Raji (cell line): ENCODE measurements at regions not wholly inside any gene's neighbourhood (a gene's known extent, or its start where the extent isn't known, plus 50 kb on each side); places are given as distances from the start of the nearest gene placed in this dataset.

Experiments used
- POLR2A ChIP-seq: IDR thresholded peaks from 2 replicates; pipeline ENCODE4 v1.6.1; 2011; ENCODE audit warnings: low read depth, low read length, control low read depth; ENCODE audit not compliant: insufficient read depth

DNA sequence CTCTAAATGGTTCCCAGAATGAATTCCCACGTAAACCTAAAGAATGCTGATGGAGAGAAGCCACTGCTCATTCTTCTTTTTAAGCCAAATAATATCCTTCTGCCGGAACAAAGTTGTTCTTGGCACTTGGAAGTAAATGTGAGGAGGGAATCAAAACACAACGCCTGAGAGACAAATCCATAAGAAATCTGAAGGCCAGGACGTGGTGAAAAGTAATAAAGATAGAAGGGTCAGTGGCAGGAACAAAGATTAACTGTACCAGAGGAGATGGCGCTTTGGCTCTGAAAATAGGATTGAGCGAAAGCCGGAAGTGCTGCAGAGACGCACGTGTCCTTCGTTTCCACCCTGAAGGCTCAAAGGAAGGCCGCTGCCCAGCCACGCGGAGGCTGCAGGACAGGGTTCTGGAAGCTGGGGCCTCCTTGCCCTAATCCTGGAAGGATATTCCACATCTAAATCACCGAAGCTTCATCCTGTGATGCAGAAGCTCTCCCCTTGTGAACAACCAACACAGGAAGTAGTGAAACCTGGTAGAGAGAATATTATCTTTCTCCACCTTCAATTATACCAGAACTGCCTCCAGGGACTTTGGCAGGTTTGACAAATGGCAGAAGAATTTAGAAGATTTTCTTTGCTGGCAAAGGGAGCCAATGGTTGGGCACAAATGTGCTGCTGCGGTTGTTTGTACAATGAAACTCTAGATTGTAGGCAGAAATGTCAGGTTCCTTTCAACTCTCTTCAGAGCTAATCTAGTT, 214.6 kb upstream of the SERP2 start:
- TF ChIP-seq POLR2A: no peak

GRCh38 chr13:44159633-44160279, 213.9 kb upstream of the SERP2 start:
- TF ChIP-seq POLR2A: no peak

DNA sequence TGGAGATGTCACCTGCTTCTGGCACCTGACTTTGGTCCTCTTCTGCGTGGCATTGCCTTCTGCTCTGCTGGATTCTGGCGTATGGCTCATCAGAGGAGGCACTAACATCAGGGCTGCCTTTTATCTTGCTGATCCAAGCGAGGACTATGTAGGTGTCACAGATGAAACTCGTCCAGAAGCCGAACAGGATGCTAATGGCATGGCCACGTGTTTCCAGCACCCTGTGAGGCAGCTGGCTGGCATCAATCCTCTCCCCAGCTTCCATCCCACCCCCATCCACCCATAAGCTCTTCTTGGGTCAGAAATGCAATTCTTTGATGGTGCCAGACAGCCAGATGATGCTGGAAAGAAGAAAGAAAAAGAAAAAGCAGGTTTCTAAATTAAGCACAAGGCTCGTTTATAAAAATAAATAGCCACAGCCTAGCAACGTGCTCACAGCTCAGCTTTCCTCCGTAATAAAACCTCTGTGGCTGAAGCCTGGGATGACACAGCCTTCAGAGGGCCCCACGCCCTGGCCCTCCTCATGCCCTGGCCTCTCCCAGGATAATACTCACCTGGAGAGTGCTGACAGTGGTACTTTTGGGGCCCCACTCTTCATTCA, 212.9 kb upstream of the SERP2 start:
- TF ChIP-seq POLR2A: no peak

DNA sequence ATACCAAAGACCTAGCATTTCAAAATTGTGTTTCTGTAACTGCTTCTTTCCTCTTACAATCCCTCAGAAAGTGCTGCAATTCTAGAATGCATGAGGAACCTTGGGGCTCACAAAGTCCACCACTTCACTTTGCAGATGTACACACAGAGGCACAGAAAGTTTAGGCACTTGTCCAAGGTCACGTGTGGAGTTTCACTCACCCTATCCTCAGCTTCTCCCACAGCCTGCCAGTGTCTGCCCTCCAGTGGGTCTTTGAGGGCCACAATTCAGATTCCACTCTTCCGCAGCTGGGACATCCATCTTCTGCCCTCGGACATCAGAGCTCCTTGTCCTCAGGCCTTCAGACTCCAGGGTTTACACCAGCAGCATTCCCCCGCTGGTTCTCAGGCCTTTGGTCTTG, 210.5 kb upstream of the SERP2 start:
- no peak for TF ChIP-seq POLR2A

- TF ChIP-seq POLR2A: no peak
These were observed 208.3 kb upstream of the SERP2 start for GRCh38 chr13:44165221-44165888.

DNA sequence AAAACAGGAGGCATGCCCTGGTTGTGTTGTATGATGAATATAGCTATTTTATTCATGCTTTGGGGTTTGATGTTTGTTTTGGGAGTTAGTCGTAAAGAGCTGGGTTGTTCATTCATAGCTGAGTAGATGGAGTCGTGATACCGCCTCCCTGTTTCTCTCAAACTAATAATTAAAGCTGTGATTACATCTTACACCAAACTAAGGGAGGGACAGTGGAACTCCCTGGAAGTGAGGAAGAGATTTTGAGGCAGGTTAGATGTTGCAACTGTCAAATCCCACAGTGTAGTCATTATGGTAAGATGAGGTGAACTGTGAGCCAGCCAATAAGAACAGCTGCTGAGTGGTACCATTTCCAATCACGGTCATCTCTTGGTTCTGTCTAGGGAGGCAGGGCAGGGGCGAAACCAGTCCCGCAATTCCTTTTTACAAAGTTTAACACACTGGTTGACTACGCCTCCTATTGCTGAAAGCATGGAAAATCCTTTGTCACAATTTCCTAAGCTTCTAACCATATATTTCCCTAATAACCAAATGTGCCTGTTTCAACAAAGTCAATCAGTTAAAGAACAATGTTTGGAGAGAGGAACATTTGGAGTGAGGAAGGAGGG, 207.6 kb upstream of the SERP2 start:
- no peak for TF ChIP-seq POLR2A

GRCh38 chr13:44169018-44169911, 204.4 kb upstream of the SERP2 start:
- no peak for TF ChIP-seq POLR2A

DNA sequence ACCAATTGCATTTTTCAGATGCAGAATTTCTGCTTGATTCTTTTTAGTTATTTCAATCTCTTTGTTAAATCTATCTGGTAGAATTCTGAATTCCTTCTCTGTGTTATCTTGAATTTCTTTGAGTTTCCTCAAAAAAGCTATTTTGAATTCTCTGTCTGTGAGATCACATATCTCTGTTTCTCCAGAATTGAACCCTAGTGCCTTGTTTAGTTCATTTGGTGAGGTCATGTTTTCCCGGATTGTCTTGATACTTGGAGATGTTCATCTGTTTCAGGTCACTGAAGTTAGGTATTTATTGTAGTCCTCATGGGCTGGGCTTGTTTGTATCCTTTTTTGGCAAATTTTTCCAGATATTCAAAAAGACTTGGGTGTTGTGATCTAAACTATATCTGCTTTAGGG, 202.9 kb upstream of the SERP2 start:
- TF ChIP-seq POLR2A: no peak

DNA sequence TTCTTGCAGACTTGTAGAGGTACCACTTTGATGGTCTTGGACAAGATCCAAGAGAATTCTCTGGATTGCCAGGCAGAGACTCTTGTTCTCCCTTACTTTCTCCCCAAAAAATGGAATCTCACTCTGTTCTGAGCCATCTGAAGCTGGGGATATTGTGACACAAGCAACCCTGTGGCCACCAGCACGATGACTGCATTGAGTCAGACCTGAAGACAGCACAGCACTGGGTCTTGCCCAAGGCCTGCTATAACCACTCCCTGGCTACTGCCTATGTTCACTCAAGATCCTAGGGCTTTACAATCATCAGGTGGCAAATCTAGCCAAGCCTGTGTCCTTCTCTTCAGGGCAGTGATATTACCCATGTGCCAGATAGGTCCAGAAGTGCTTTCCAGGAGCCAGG, 202.5 kb upstream of the SERP2 start:
- no peak for TF ChIP-seq POLR2A

- TF ChIP-seq POLR2A: no peak
These were observed 201.8 kb upstream of the SERP2 start for GRCh38 chr13:44171861-44172260.

DNA sequence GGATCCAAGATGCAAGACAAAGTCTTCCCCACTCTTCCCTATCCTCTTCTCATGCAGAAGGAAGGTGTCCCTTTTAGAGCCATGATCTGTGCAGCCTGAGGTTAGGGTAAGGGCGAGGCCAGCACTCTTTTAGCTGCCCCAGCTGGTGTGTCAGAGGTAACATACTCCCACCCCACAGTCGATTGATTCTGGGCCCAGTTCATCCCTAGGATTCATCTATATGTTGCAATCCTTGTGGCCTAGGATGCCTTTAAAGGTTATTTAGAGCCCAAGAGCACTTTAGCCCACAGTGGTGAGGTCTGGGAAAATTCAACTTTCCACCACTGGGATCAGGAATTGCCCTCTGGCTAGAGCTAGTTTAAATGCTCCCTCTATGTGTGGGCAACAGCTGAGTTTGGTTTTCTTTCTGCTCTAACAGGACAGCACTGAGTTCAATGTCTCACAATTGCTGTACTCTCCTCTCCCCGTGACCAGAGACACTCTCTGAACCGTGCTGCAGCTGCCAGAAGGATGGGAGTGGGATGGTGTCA, 201.3 kb upstream of the SERP2 start:
- no peak for TF ChIP-seq POLR2A

GRCh38 chr13:44174769-44175425, 198.7 kb upstream of the SERP2 start:
- no peak for TF ChIP-seq POLR2A

DNA sequence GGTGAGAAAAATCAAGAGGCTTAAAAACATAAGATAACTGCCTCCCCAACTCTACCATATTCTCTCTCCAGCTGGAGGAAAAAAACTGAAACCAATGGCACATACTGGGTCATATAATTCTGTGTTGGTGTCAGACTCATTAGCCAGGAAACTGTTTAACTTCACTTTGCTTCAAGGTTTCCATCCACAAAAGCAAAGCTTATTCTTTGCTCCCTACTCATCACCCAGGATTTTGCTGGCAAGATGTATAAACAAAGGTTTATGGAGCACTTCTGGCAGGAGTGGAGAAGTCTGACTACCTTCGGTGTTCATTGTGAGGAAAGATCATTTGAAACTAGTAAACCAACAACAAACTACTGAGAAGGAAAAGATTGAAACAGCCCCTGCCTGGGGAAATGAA, 197.5 kb upstream of the SERP2 start:
- no peak for TF ChIP-seq POLR2A
